NCI-H526 (cell line): ENCODE measurements at regions not wholly inside any gene's neighbourhood (a gene's known extent, or its start where the extent isn't known, plus 50 kb on each side); places are given as distances from the start of the nearest gene placed in this dataset.
"Not testable (repeated sequence)": the region's sequence is repeated elsewhere in the genome, so short reads cannot be mapped to it uniquely, and the experiment has no call there.

Source experiments
- DNase-seq, 2 experiments: peaks; one replicate each; lab custom pipeline; 2025; lab: John Stamatoyannopoulos, UW

- no peak for DNase-seq
Observed at GRCh38 chr2:35803126-35803525, 552.5 kb upstream of the CRIM1 start.

- no peak for DNase-seq
Observed at GRCh38 chr2:35794796-35795450, 560.7 kb upstream of the CRIM1 start.

- no peak for DNase-seq
Observed at GRCh38 chr2:35790292-35790691, 565.3 kb upstream of the CRIM1 start.

GRCh38 chr2:35788543-35788942, 567.0 kb upstream of the CRIM1 start:
- no peak for DNase-seq

GRCh38 chr2:35787302-35788031, 568.1 kb upstream of the CRIM1 start:
- no peak for DNase-seq

- no peak for DNase-seq
Observed at GRCh38 chr2:35785564-35785963, 570.0 kb upstream of the CRIM1 start.

DNA sequence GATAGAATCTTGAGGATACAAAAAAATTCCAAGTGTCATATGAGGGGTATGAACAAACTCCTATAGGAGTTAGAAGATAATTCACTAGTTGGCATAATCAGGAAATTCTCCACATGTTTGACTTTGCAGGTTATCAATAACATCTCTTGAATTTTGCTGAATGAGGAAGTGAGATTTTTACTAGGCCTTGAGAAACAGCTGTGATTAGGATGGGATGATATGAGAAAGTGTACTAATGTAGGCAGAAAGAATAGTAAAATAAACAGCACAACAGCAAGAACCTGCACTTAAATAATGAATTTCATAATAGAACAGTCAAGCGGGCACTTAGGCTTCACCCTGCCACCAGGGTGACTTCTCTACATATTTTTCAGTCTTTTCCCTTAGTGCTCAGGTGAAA, 570.8 kb upstream of the CRIM1 start:
- no peak for DNase-seq

- no peak for DNase-seq
Observed at GRCh38 chr2:35783723-35784122, 571.9 kb upstream of the CRIM1 start.

GRCh38 chr2:35741556-35741955, 614.0 kb upstream of the CRIM1 start:
- no peak for DNase-seq

DNA sequence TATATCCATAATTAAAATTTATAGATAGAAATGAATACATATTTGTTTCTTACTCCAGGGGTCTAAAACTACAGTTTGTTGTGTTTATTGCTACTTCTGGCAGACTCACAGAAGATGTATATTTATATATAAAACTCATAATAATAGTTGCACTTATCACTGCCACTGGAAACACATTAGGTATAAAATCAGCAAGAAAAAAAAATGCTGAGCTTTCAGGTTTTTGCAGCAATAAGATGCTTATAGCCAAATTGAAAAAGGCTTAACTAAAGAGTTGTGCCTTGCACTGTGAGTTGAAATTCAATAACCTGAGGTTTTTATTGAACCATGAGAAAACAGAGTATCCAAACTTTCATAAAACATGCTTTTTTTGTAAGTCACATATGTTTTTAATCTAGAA, 623.9 kb upstream of the CRIM1 start:
- no peak for DNase-seq

- DNase-seq = no peak
Observed at GRCh38 chr2:35714883-35715282, 640.7 kb upstream of the CRIM1 start.

GRCh38 chr2:35708411-35708923, 647.1 kb upstream of the CRIM1 start:
- no peak for DNase-seq

DNA sequence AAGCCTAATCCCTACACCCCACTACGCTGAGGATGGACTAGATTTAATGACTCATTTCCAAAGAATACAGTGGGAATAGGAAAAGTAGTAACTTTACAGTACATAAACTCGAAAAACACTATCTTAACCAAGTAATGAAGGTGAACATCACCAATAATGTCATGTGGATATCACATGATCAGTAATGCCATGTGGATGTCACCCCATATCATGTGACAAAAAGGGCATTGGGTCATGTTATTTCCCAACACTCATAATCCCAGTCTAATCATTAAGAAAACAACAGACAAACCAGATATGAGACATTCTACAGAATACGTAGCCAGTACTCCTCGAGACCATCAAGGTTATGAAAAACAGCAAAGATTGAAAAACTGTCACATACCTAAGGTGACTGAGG, 667.3 kb upstream of the CRIM1 start:
- DNase-seq = no peak

- DNase-seq = no peak
Observed at GRCh38 chr2:35651688-35652323, 703.8 kb upstream of the CRIM1 start.

GRCh38 chr2:35614640-35615039, 740.9 kb upstream of the CRIM1 start:
- no peak for DNase-seq

GRCh38 chr2:35606394-35606793, 749.2 kb upstream of the CRIM1 start:
- no peak for DNase-seq

DNA sequence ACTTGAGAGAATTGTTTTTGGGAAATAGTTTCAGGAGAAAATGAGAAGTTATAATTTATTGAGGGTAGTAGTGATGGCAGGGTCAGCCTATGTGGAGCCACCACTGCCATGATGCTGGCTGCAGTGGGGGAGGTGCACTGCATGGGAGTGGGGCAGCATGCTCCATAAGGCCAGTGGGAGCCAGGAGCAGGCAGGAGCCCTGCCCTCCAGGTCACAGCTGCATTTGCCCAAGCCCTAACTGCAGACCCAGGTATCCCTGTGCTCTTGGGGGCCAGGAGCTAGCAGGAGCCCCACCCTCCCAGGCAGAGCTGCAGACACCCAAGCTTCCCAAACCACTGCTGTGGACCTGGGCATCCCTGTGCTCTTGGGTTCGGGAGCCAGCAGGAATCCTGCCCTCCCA, 757.3 kb upstream of the CRIM1 start:
- no peak for DNase-seq

DNA sequence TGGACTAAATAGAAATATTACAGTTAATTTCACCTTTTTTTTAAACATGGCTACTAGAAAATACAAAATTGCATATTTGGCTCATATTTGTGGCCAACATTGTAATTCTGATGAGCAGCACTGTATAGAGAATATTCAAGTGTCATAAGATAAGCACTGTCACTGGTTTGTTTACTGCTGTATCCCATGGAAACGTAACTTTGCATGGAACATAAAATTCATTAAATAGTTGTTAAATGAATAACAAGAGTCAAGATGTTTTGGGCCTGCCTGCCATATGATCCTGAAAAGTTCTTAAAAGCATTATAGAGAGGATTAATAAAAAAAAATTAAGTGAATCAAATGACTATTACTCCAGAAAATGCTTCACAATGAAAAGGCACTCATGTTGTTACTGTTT, 763.7 kb upstream of the CRIM1 start:
- DNase-seq = no peak

GRCh38 chr2:35585972-35586371, 769.6 kb upstream of the CRIM1 start:
- DNase-seq = no peak

DNA sequence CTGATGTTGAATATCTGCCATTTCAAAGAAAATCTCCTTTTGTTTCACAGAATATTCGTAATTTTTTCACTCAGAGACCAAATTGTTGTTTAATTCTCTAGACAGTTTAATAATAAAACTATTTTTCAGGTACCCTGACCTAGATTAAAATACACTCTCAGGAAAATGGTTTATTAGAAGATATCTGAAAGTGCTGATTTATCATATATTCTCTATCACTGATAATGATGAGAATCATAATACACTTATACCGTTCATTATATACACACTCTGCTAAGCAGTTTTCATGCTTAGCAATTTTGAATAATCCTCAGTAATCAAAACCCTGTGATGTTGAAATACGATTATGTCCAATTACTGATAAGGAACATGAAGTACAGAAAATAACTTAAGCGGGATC, 772.9 kb upstream of the CRIM1 start:
- no peak for DNase-seq

DNA sequence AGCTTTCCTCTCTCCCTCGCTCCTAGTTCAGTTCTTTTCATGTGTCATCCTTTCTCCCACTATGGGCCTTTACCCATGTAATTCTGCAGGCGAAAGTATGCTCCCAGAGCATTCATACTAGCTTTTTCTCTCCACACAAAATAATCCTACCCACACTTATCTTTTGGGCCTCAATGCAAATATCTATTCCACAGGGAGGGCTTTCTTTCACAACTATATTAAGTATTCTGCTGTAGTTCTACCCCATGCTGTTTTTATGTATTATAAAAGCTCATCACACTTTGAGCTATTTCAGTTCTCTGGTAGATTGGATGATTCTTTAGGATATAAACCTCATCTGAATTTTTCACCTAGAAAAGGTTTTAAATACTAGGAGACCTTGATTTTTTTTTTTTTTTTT, 774.6 kb upstream of the CRIM1 start:
- no peak for DNase-seq

GRCh38 chr2:35568574-35568973, 787.0 kb upstream of the CRIM1 start:
- DNase-seq = not testable (repeated sequence)

- no peak for DNase-seq
Observed at GRCh38 chr2:35562488-35562887, 793.1 kb upstream of the CRIM1 start.
